Fibroblast of mammary gland (primary cell): ENCODE measurements at regions not wholly inside any gene's neighbourhood (a gene's known extent, or its start where the extent isn't known, plus 50 kb on each side); places are given as distances from the start of the nearest gene placed in this dataset.

ENCODE experiments used
- DNase-seq: peaks from one replicate; pipeline ENCODE4 v3.0.0-alpha.2; 2010; ENCODE audit warnings: low read depth
- H3K4me3 ChIP-seq: 2 replicates; pipeline ENCODE4 v1.5.1; 2011; ENCODE audit warnings: low read depth, mild to moderate bottlenecking, low read length, moderate library complexity; ENCODE audit not compliant: control insufficient read depth
- CTCF ChIP-seq: conservative IDR thresholded peaks from 2 replicates; pipeline ENCODE4 v1.5.1; 2011; ENCODE audit warnings: low read depth, low read length, inconsistent platforms; ENCODE audit not compliant: control insufficient read depth, insufficient read depth

- DNase-seq = no peak
- H3K4me3 ChIP-seq = no peak overlapping the region
- no peak for TF ChIP-seq CTCF
Measured at GRCh38 chr1:38719880-38720279, 139.7 kb downstream of the RRAGC start.

GRCh38 chr1:38718031-38718430 is 141.5 kb downstream of the RRAGC start:
- no peak for TF ChIP-seq CTCF
- no peak overlapping the region for H3K4me3 ChIP-seq
- DNase-seq = no peak

- no peak for DNase-seq
- TF ChIP-seq CTCF = no peak
- no peak overlapping the region for H3K4me3 ChIP-seq
Measured at GRCh38 chr1:38716229-38716628, 143.3 kb downstream of the RRAGC start.

- DNase-seq = no peak
- TF ChIP-seq CTCF = no peak
- no peak overlapping the region for H3K4me3 ChIP-seq
Measured at GRCh38 chr1:38715415-38715814, 144.2 kb downstream of the RRAGC start.

- no peak for DNase-seq
- no peak overlapping the region for H3K4me3 ChIP-seq
- no peak for TF ChIP-seq CTCF
Measured at GRCh38 chr1:38712046-38712445, 147.5 kb downstream of the RRAGC start.

GRCh38 chr1:38708701-38709258 is 150.8 kb downstream of the RRAGC start:
- DNase-seq = no peak
- no peak for TF ChIP-seq CTCF
- no peak overlapping the region for H3K4me3 ChIP-seq

- no peak for TF ChIP-seq CTCF
- H3K4me3 ChIP-seq = no peak overlapping the region
- DNase-seq = no peak
Measured at GRCh38 chr1:38701088-38701487, 158.5 kb downstream of the RRAGC start.
